HEK293 (cell line): ENCODE measurements at regions not wholly inside any gene's neighbourhood (a gene's known extent, or its start where the extent isn't known, plus 50 kb on each side); places are given as distances from the start of the nearest gene placed in this dataset.
"Not testable (repeated sequence)": the region's sequence is repeated elsewhere in the genome, so short reads cannot be mapped to it uniquely, and the experiment has no call there.

ENCODE experiments used
- CTCF ChIP-seq: fragments of 450-650 bp; formaldehyde crosslinking; IDR thresholded peaks from 2 replicates; pipeline ENCODE4 v1.5.1; 2016; ENCODE audit warnings: missing biosample characterization, missing genetic modification characterization
- KLF1 ChIP-seq: fragments of 450-650 bp; formaldehyde crosslinking; IDR thresholded peaks from 2 replicates; pipeline ENCODE4 v1.5.1; 2016; ENCODE audit warnings: missing biosample characterization, missing genetic modification characterization
- MZF1 ChIP-seq: fragments of 450-650 bp; formaldehyde crosslinking; IDR thresholded peaks from 2 replicates; pipeline ENCODE4 v1.5.1; 2017; ENCODE audit warnings: missing biosample characterization, missing genetic modification characterization, borderline replicate concordance
- YY1 ChIP-seq: fragments of 450-650 bp; formaldehyde crosslinking; IDR thresholded peaks from 2 replicates; pipeline ENCODE4 v1.5.1; 2018; ENCODE audit warnings: missing biosample characterization, missing genetic modification characterization
- ZBTB21 ChIP-seq: fragments of 450-650 bp; formaldehyde crosslinking; IDR thresholded peaks from 2 replicates; pipeline ENCODE4 v1.5.1; 2017; ENCODE audit warnings: missing biosample characterization, missing genetic modification characterization
- ZFP3 ChIP-seq: fragments of 450-650 bp; formaldehyde crosslinking; IDR thresholded peaks from 2 replicates; pipeline ENCODE4 v1.5.1; 2016; ENCODE audit warnings: low read depth, missing biosample characterization, missing genetic modification characterization
- ZNF311 ChIP-seq: fragments of 450-650 bp; formaldehyde crosslinking; IDR thresholded peaks from 2 replicates; pipeline ENCODE4 v1.5.1; 2017; ENCODE audit warnings: missing biosample characterization, missing genetic modification characterization, borderline replicate concordance
- ZNF610 ChIP-seq: fragments of 450-650 bp; formaldehyde crosslinking; IDR thresholded peaks from 2 replicates; pipeline ENCODE4 v1.5.1; 2016; ENCODE audit warnings: missing biosample characterization, missing genetic modification characterization, borderline replicate concordance
- ZNF624 ChIP-seq: fragments of 450-650 bp; formaldehyde crosslinking; IDR thresholded peaks from 2 replicates; pipeline ENCODE4 v1.5.1; 2017; ENCODE audit warnings: missing biosample characterization, missing genetic modification characterization
- ZNF747 ChIP-seq: fragments of 450-650 bp; formaldehyde crosslinking; IDR thresholded peaks from 2 replicates; pipeline ENCODE4 v1.5.1; 2016; ENCODE audit warnings: missing biosample characterization, missing genetic modification characterization
- TF ChIP-seq, protein P1 (sequence below): fragments of 450-650 bp; formaldehyde crosslinking; IDR thresholded peaks from 2 replicates; pipeline ENCODE4 v1.5.1; 2016; ENCODE audit warnings: missing biosample characterization, missing genetic modification characterization, low read depth

- not testable (repeated sequence) for TF ChIP-seq ZNF747 (tag by site-specific recombination); ZFP3 (tag by site-specific recombination); CTCF (tag by site-specific recombination); KLF1 (tag by site-specific recombination); YY1; ZNF610 (tag by site-specific recombination); ZBTB21 (tag by site-specific recombination); ZNF311 (tag by site-specific recombination); ZNF624 (tag by site-specific recombination); MZF1 (tag by site-specific recombination)
- TF ChIP-seq, protein P1, sequence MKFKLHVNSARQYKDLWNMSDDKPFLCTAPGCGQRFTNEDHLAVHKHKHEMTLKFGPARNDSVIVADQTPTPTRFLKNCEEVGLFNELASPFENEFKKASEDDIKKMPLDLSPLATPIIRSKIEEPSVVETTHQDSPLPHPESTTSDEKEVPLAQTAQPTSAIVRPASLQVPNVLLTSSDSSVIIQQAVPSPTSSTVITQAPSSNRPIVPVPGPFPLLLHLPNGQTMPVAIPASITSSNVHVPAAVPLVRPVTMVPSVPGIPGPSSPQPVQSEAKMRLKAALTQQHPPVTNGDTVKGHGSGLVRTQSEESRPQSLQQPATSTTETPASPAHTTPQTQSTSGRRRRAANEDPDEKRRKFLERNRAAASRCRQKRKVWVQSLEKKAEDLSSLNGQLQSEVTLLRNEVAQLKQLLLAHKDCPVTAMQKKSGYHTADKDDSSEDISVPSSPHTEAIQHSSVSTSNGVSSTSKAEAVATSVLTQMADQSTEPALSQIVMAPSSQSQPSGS (tag by site-specific recombination), result not testable (repeated sequence)
Observed at GRCh38 chr14:106714446-106715428, 1188.4 kb downstream of the TMEM121 start.
